GM19239 (cell line): ENCODE measurements at regions not wholly inside any gene's neighbourhood (a gene's known extent, or its start where the extent isn't known, plus 50 kb on each side); places are given as distances from the start of the nearest gene placed in this dataset.

Experiments
- DNase-seq: peaks from one replicate; pipeline ENCODE4 v3.0.0; 2011; ENCODE audit warnings: low spot score; ENCODE audit not compliant: insufficient read length
- FAIRE-seq: peaks from 2 replicates; lab custom pipeline; 2011; peaks lifted over from hg19 to GRCh38; lab: Jason Lieb, UNC

DNA sequence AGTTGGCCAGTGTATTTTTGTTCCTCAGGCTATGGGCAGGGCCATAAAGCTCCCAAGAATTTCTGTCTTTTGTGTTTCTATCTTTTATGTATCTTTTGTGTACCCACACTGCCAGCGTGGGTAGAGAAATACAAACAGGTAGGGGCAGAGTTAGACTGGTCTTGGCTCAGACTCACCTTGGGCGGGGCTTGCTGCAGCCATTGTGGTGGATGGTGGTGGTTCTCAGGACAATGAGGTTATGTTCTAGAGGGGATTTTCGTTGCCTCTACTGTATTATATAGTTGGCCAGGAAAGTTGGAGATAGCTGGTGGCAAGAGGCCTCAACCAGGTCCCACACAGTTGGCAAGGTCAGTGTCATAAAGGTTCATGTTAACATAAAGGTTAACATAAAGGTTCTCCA lies 977.5 kb upstream of the LRFN5 start:
- no peak for DNase-seq
- FAIRE-seq = no peak

DNA sequence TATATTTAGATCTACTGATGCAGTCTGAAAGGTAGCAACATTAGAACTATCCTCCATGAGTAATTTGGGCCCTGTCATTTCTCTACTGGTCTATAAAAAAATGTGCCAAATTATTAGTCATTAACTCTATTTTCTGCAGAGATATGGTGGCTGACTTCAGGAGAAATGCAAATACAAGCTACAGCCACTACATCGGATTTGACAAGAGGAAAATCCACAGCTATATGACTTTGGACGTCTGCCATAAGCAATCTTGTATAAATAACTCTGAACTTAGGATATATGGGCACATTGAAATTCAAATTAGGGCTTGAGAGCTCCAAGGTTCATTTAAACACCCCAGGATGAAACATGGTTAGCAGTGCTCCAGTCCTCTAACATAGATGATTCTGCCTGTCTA lies 983.0 kb upstream of the LRFN5 start:
- no peak for DNase-seq
- no peak for FAIRE-seq

DNA sequence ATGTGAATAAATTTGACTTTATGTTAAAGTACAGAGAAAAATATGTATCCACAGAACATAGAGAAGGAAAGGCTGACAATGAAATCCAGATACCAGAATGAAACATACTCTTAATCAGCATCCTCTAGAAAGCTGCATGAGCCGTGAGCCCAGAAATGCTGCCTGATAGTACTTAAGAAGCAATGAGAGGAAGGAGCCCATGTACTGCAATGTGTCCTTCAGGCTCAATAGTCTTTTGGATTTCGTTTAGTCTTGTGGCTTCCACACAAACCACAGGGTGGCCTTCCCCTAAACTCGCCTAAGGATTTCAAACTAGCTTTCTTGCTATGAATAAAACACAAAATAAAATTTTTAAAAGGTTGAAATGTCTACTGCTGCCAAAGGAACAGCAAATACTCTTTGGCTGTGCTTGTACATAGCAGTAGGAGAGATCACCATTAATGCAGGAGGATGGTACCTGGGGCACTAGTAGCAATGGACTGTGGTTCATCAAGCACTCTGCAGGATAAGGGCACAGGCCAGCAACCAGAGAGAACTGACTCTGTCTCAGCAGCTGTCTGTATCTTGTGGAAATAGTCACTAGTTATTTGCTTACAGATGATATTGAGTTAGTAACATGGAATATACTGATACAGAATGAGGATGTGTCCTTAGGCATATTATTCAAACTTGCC lies 988.3 kb upstream of the LRFN5 start:
- no peak for FAIRE-seq
- no peak for DNase-seq

- FAIRE-seq (no peak), DNase-seq (no peak)
Observed at GRCh38 chr14:40616579-40616978, 990.1 kb upstream of the LRFN5 start.

GRCh38 chr14:40601063-40601462 lies 1005.6 kb upstream of the LRFN5 start:
- FAIRE-seq = no peak
- no peak for DNase-seq

DNA sequence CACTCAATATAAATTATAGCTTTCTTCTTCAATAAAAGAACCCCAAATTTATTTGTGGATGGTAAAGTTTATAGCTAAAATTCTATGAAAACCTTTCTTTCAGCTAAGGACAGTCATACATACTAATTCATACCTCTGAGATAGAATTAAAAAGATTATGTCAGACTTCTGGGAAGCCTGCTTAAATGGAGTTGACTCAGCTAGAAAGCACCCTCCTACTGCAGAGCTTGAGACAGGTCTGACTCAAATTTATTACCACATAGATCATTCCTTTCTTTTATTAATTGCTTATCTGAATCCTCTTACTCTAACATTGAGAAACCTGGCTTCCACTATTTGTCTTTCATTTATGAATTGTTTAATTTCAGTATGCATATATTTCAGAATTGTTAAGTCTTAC lies 1007.0 kb upstream of the LRFN5 start:
- FAIRE-seq (no peak), DNase-seq (no peak)

DNA sequence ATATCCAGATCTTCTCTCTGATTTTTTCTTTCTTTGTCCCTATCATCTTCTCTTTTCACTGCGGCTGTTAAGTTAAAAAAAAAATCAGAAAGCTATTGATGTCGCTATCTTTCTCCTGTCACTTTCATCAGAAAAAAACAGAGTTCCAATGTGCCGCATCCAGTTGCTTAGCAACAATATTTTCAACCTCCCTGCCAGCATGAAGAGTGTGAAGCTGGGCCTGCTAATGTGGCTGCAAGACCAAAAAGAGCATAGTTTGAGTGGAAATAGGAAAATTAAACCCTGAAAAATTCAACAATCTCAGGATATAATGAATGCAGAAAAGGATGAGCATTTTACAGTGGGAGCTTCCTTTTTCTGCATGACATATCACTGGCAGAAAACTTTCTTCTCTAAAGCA lies 1025.4 kb upstream of the LRFN5 start:
- no peak for DNase-seq
- no peak for FAIRE-seq

- FAIRE-seq = no peak
- DNase-seq = no peak
Observed at GRCh38 chr14:40576880-40577478, 1029.7 kb upstream of the LRFN5 start.

DNA sequence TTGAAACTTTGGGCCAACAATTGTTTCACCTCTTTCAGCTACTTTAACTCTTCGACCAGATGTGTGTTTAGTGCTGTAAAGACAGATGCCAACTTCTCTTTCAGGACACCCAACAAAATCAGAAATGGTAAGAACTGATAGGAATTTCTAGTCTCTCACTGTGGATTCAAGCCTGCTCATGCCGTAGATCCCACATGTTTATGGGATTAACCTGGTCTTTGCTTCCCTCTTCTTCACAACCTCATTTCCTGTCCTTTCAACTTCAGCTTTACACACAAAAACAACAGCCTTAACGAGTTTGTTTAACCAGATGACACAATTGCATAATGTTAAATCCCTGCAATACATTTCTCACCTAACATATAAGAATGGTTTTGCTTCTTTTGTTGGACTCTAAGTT lies 1031.9 kb upstream of the LRFN5 start:
- FAIRE-seq = no peak
- no peak for DNase-seq

DNA sequence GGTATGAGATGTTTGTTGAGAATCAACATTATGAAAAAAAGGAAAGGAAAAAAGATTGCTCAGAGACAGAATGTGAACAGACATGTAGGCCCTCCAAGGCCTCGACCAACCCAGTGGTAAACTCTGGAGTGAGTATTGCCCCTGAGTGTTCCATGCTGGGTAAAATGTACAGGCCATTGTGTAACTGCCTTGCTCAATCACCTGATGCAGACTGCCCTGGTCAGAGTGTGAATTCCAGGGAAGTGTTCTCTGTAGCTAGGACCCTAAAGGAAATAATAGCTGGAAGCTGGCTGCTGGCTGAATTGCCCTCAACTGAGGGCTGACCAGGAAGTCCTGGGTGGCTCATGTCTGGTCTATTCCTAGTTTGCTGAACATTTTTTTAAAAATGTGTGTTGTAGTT lies 1081.4 kb upstream of the LRFN5 start:
- no peak for DNase-seq
- FAIRE-seq = no peak

DNA sequence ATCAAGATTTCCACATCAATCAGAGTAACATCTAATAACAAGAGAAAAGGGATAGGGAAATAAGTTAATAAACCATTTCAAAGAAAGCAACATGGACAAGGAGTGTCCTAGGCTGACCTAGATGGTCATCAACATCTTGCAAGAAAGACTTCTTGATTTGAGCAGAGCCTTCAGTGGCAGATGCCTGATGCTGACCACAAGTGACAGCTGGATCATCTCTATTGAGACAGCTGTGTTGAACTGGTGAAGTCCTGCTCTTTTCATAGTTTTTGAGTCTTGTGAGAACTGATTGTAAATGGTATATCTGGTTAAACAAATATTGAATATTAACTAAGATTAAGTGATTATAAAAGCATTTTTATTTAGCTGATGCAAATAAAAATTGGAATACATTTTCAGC lies 1083.6 kb upstream of the LRFN5 start:
- no peak for FAIRE-seq
- DNase-seq = no peak

GRCh38 chr14:40494483-40494882 lies 1062.2 kb upstream of the FBXO33 start:
- DNase-seq = no peak
- no peak for FAIRE-seq

DNA sequence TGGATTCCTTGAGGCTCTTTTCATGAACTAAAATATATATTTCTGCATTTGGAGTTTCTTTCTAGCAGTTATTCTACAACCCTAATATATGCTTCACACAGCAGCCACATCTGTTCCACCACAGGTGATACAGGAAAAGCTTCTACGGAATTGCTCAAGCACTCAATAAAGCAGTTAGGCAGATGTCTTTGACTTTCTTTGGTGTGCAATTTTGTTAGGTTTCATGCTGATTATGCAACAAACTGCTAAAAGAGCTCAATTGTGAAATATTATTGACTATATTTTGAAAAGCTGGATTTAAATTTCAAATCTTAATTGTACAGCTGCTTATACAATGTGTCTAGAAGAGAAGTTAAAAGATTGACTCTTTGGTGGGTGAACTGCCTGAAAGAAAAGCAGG lies 1055.6 kb upstream of the FBXO33 start:
- no peak for DNase-seq
- no peak for FAIRE-seq

DNA sequence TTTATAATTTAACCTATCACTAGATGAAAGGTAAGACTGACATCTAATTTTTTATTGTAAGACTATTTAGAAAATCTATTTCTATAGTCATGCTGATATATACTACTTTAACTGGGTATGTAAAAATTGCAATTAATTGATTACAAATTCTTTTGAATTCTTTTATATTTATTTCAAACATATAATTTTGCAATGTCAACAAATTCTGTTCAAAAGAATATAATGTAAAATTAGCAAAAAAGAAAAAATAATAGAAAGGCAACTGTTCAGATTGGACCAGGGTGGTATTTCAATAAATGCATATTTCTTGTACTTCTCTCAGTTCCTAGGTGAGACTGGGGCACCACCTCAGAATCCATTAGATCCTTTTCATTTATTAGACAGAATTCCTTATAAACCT lies 1053.5 kb upstream of the FBXO33 start:
- DNase-seq (no peak), FAIRE-seq (no peak)

DNA sequence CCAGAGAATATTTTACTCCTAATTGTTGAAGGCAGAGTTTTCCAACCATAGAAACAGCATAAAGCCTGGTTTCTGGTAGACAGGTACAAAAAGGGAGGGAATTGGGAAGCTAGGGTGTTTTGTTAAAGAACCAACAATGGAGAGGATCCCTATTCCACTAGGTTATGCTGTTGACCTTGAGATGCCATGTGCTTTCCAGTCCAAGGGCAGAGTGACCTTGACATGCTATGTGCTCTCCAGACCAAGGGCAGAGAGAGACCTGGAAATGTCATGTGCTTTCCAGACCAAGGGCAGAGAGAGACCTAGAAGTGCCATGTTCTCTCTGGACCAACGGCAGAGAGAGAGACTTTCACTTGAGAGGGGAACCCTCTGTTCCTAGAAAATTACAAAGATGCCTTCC lies 1043.8 kb upstream of the FBXO33 start:
- no peak for FAIRE-seq

GRCh38 chr14:40467969-40468368 lies 1035.7 kb upstream of the FBXO33 start:
- FAIRE-seq = no peak
- DNase-seq = no peak

More for the DNA sequence above, 1043.8 kb upstream of the FBXO33 start:
- DNase-seq = no peak

- no peak for FAIRE-seq
- no peak for DNase-seq
Observed at GRCh38 chr14:40464531-40464930, 1032.3 kb upstream of the FBXO33 start.

DNA sequence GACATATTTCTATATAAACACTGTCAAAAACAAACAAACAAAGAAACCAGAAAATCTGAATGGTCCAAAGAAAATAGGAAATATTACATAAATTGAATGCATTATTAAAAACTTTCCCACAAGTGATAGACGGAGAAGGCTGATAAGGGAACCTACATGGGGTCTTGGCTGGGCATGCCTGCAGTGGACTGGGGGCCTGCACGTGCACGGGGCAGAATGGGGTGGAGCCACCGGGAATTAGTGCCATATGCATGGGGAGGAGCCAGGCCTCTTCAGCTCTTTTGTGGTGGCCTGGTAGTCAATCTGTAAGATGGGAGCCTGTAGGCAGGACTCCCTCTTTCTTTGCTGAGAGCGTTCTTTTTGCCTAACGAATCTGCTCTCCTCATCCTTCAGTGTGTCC lies 1031.7 kb upstream of the FBXO33 start:
- FAIRE-seq (no peak), DNase-seq (no peak)

DNA sequence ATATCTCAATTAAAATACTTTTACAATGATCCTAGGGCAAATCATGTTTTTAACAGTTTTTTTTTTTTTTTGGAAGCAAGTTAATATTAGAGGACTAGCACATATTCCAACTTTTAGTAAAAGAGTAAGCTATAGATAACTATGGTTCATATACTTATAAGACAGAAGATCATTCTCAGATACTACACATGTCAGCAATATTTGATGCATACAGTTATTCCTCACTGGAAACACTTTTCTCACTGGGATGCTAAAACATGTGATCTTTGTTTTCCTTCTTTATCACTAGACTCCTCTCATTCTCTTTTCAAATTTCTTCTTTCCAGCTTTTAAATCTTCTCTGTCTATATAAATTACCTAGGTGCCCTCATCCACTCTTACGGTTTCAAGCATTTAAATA lies 1020.4 kb upstream of the FBXO33 start:
- no peak for FAIRE-seq

GRCh38 chr14:40447017-40447416 lies 1014.8 kb upstream of the FBXO33 start:
- DNase-seq = no peak
- FAIRE-seq = no peak

More for the DNA sequence above, 1020.4 kb upstream of the FBXO33 start:
- DNase-seq = no peak

GRCh38 chr14:40445020-40445419 lies 1012.8 kb upstream of the FBXO33 start:
- DNase-seq (no peak), FAIRE-seq (no peak)

- no peak for FAIRE-seq
- no peak for DNase-seq
Observed at GRCh38 chr14:40436551-40436950, 1004.3 kb upstream of the FBXO33 start.
